ENCODE measurements at regions not wholly inside any gene's neighbourhood (a gene's known extent, or its start where the extent isn't known, plus 50 kb on each side); places are given as distances from the start of the nearest gene placed in this dataset.
A peak's percentile ranks its signal among the peaks of the same experiment; 100 is the strongest.
"Not testable (repeated sequence)": the region's sequence is repeated elsewhere in the genome, so short reads cannot be mapped to it uniquely, and the experiment has no call there.

DNA sequence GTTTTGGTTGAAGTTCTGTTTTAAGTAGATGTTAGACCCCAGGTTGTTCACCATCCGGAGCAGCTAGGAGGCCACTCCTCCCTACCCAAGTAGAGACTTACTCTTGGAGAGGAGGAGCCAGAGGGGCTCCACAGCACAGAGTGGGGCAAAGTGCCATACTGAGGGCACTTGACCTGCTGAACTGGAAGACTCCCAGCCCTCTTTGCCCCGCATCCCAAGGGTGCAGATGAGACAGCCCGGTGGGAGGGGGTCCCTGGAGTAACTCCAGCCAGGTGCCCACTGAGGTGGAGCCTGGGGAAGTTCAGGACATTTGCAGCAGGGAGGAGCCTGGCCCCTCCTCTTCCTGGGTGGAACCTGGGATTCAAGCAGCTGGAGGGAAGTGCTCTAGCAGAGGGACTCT lies 102.1 kb upstream of the GPR6 start:
- no peak for DNase-seq

DNA sequence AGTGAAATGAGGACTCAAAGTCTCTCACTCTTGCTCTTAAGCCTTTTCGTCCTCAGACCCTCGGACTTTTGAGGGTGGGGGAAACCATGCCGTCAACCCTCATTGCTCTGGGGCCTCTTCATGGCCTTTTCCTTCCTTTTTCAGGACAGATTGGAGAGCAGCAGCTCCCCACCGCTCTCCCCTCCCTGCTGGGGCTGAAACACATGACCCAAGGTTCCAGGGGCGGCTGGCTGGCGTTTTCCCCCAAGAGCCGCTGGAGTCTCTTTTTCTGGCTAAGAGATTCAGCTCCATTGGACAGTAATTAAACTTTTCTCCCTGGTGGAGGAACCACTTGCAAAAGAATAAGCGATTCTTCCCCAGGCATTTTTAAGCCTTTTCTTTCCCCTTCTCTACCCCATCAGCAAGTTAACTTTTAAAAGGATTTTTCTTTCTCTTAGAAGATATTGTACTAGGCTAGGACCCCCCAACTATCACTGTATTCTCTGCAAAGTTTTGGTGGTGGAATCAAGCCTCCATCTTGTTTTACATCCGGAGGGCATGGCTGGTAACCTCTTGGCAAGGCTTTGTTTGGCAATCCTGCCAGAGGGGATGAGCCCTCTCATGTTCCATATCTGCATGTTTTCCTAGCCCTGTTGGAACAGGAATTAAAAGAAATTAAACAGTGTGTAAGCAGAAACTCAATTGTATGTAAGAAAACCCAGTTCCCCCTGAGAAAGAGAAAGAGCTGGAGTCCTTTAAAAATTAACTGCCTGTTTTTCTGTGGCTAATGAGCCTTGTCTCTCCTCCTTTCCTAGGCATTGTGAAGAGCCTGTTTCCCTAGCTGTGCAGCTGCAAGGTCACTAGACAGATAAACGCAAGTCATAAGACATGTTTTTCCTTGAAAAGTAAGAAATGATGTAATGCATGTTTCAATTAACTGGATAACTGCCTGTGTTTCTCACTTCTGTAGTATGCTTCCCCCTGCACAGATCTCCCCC lies 100.8 kb upstream of the GPR6 start:
- no peak for DNase-seq

GRCh38 chr6:109878005-109878690 lies 100.0 kb upstream of the GPR6 start:
- not testable (repeated sequence) for DNase-seq

- not testable (repeated sequence) for DNase-seq
These were observed 99.0 kb upstream of the GPR6 start for GRCh38 chr6:109879081-109879480.

- DNase-seq = no peak
These were observed 98.6 kb upstream of the GPR6 start for GRCh38 chr6:109879521-109879920.

DNA sequence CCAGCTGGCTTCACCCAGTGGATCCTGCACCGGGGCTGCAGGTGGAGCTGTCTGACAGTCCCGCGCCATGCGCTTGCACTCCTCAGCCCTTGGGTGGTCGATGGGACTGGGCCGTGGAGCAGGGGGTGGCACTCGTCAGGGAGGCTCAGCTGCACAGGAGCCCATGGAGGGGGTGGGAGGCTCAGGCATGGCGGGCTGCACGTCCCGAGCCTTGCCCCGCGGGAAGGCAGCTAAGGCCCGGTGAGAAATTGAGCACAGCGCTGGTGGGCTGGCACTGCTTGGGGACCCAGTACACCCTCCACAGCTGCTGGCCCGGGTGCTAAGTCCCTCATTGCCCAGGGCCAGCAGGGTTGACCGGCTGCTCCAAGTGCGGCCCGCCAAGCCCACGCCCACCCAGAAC lies 97.0 kb upstream of the GPR6 start:
- DNase-seq = not testable (repeated sequence)

DNA sequence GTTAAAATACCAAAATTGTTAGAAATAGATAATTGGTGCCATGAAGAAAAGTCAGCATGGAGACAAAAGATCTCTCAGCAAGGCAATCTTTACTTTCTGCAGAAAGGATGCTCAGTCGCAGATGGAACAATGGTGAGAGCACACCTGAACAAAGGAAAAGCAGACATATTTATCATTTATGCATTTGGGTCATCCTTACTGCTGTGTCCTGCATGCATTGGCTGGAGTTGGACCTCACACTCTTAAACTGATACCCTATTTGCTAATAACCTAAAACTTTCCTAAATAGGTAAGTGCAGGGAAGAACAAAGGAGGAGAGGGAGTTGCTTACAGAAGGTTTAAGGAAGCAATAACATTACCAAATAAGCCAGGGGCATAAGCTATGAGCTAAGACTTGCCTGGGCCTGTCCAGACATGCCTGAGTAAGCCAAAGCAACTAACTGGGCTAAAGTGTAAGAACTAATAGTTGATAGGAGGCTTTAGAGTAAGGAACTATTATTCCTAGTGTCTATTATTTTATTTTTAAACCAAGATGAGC lies 96.1 kb upstream of the GPR6 start:
- not testable (repeated sequence) for DNase-seq

- DNase-seq = no peak
These were observed 86.2 kb upstream of the GPR6 start for GRCh38 chr6:109891924-109892323.

DNA sequence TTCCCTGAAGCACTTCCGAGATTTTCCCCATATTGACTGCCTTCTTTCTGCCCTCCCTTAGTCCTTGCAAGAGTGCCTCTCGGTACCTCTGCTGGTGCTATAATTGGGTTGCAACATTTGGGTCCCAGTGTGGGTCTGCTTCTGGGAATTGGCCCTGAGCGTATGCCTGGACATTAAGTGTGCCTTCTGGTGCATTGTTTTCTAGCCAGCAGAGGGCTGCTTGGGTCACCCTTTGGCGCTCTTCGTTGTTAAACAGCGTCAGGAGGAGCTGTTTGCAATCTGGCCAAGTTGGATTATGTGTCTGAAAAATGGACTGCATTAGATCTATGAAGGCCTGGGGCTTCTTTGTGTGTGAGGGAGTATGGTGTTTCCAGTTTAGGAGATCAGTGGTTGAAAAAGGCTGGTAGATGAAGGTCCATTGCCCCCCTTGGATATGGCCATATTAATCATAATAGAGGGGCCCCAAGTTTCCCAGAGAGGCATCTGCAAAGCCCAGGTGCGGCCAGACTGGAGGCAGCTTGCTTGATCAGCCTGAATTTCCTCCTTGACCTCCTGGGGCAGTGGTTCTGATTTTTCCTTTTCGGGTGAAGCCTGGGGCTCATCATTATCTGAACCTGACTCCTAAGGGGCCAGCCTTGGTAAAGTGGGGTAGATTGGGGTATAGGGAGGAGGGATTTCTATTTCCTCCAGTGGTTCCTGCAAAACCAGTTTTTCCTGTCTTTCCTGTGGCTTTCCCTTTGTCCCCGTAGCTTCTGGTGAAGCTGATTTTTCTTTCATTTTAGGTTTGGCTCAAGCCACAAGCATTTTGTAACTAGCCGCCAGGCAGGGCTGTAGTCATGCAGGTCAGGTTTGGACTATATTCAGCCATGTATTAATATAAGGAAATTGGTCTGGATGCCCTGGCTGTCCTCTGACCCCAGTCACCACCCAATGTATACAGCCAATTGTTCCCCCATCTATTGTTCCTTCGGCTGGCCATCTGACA lies 85.4 kb upstream of the GPR6 start:
- peak; percentile 64 for DNase-seq

GRCh38 chr6:109893606-109894005 lies 84.5 kb upstream of the GPR6 start:
- DNase-seq = no peak

GRCh38 chr6:109894181-109894580 lies 83.9 kb upstream of the GPR6 start:
- DNase-seq = no peak

DNA sequence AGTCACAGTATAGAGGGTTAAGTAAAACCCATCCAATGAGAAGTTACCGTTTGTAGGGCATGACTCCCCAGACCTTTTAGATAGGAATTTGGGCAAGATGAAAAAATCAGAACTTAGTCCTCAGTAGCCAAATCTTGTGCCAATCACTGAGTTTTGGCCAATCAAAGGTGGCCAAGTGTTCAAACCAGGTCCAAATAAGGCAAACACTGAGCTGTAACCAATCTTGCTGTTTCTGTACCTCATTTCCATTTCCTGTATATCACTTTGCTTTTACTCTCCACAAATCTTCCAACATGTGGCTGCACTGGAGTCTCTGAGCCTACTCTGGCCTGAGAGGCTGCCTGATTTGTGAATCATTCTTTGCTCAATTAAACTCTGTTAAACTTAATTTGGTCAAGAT lies 81.8 kb upstream of the GPR6 start:
- DNase-seq = no peak

DNA sequence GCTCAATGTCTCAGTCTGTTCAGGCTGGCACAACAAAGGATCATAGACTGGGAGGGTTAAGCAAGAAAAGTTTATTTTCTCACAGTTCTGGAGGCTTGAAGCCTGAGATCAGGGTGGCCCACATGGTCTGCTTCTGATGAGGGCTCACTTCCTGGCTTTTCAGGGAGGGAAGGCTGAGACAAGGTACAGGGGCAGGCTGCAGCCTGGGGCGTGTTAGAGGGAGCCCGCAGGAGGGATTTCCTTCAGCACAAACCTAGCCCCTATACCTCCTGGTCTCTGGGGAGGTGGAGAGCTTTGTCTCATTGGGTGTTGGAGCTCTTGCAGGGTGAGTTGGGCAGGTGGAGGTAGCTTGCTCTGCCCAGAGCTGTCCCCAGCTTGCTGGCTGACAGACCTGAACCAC lies 81.1 kb upstream of the GPR6 start:
- no peak for DNase-seq

- DNase-seq = no peak
These were observed 80.5 kb upstream of the GPR6 start for GRCh38 chr6:109897561-109898080.

DNA sequence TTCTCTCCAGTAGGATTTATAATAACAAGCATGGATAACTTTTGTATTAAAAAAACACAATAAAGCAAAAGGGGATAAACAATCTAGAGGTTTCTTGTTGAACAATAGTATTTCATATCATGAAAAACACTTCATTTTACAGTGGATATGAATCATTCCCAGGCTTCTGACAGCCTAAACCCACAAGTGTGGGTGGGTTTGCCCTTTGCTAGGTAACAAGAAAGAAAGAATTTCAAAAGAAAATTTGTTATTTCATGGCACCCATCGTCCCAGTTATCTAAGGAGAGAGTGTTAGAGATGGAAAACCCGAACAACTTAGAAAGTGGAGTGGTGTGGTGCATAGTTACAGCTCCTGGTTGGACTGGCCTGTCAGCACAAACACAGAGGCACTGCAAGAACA lies 76.1 kb upstream of the GPR6 start:
- no peak for DNase-seq

DNA sequence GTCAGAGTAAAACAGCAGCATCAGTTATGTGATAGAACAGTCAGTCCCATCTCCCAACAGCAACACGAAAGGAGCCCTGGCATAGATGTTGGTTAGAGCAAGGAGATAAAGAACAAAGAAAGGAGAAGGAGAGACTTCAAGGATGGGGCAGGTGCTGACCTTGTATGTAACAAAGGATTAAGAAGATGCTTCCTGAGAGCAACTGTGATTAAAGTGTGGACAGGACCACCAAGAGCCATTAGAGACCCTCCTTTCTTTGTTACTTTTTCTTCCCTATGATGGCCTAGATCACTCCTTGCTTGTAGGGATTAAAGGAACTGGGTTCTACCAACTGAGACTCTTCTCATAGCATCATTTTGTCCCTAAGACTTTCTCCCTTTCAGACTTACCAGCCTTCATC lies 75.2 kb upstream of the GPR6 start:
- DNase-seq = no peak

DNA sequence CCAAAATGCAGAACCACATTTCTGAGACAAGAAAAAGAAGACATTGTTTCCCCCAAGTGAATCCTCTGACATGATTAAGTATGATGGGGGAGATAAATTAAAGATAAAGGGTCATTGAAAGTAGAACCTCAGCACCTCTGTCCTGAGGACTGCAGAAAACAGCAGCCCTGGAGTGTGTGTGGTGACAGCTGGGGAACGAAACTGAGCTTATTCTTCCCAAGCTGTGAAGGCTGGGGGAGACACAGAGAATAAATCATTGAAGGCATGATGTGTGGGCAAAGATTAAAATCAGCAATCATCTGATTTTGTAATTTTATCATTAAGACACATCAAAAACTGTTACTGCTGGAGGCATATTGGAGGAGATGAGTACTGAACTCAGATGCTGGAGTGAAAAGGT lies 67.5 kb upstream of the GPR6 start:
- DNase-seq = no peak

- no peak for DNase-seq
These were observed 66.0 kb upstream of the GPR6 start for GRCh38 chr6:109912118-109912517.

DNA sequence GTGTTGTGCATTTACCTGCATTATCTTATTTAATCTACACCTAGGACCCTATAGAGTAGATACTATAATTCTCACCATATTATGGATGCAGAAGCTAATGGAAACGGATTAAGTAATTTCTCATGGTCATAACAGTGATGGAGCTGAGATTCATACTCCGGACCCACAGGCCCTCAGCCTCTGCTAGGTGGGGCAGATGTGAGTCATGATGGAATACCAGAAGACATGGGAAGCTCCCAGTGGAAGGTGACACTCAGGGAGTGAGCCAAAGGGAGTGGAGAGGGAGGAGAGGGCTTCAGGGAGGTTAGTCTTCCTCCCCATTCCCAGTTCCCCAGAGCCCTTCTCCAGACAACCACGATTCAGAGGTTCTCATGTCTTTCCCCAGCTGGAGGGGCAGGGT lies 65.2 kb upstream of the GPR6 start:
- no peak for DNase-seq

DNA sequence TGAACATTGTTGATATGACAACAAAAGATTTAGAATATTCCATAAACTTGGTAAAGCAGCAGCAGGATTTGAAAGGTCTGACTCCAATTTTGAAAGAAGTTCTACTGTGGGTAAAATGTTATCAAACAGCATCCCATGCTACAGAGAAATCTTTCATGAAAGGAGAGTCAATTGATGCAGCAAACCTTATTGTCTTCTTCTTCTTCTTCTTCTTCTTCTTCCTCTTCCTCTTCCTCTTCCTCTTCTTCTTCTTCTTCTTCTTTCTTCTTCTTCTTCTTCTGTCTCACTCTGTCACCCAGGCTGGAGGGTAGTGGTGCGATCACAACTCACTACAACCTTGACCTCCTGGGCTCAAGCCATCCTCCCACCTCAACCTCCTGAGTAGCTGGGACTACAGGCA lies 62.4 kb upstream of the GPR6 start:
- DNase-seq = not testable (repeated sequence)

GRCh38 chr6:109916759-109917158 lies 61.4 kb upstream of the GPR6 start:
- DNase-seq = no peak

DNA sequence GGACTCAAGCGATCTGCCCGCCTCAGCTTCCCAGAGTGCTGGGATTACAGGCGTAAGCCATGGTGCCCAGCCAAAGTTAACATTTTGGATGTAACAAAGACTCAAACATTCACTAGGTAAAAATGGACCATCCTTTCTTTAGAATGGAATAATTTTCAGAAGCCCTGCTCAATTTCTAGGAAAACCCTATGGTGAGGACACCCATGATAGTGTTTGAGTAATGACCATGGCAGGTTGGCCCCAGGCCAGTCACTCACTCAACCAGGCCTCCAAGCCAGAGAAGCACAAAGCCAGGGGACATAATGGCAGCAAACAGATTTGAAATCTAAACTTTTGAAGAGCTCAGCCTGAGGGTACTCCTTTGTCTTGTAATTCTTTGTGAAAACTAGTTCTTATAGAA lies 59.9 kb upstream of the GPR6 start:
- DNase-seq = no peak

Data from NCI-H1048 (cell line).